DMS114 treated with DMSO at 0.1 percent for 48 hours (cell line): ENCODE measurements at regions not wholly inside any gene's neighbourhood (a gene's known extent, or its start where the extent isn't known, plus 50 kb on each side); places are given as distances from the start of the nearest gene placed in this dataset.

Experiments used
- DNase-seq: peaks from one replicate; lab custom pipeline; 2025; ENCODE audit not compliant: unreplicated experiment; lab: John Stamatoyannopoulos, UW

DNA sequence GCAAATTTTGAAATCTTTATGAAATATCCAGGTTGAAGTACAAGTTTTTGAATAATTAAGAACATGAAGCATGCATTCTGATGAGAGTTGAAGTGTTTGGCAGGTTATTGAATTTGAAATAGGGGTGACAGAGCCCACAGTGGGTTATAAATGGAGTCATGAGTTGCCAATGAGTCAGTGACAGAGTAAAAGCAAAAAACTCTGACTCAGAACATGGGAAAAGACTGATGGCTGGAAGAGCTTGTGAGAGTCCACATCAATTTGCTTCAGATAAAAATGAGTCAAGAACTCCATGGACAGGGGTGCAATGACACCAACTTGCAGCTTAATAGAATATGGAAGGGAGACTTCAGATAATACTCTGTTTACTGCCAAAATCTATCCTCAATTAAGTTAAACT is 105.3 kb downstream of the SLC6A15 start:
- no peak for DNase-seq

DNA sequence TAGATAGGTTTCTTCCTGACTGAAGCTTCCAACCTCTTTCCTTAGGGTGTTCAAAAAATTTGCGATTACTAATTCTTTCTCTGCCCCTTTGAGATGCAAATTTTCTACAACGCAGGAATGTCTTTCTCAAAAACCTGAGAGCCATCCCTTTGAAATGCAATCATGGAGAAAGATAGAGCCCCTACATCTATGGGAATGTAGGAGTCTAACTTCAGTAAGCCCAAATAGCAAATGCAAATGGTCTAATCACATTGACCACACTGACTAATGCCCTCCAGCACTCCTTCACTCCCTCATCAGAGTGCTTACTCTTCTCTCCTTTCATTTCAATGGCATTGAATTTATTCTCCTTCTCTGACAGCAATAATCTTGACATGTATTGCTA is 107.1 kb downstream of the SLC6A15 start:
- DNase-seq, result no peak

- no peak for DNase-seq
Observed at GRCh38 chr12:84804691-84805473, 107.7 kb downstream of the SLC6A15 start.

DNA sequence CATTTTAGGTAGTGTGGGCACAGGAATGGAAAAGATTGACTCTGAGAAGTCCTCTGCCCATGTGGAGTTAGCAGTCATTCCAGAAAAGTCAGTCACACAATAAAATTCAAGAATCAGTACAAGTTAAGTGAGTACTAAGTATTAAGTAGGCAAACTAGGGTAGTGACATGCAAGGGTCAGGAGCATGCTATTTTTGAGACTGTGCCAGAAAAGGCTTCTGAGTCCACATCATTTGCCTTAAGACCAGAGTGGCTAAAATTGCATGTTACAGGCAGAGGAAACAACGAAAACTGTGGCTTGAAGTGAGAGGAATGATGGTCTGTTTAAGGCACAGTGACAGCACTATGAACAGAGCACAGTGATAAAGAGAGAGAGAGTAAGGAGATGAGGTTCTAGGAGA is 108.9 kb downstream of the SLC6A15 start:
- peak; percentile 39 for DNase-seq

DNA sequence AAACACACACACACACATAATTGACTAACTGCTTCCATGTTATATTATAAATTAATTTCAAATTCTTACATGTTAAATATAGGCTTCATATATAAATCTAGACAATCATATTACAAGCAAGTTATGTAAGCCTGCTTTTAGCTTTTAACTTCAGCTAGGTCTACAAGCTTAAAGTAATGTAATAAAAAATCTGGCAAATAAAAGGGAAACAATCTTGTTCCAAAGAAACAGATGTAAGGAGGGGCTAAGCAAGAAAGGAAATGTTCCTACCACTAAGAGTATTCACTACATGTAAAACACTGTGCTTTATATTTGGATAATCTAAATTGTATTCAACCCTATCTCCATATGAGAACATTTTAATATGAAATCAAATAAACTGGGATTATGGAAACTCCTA is 110.4 kb downstream of the SLC6A15 start:
- no peak for DNase-seq

DNA sequence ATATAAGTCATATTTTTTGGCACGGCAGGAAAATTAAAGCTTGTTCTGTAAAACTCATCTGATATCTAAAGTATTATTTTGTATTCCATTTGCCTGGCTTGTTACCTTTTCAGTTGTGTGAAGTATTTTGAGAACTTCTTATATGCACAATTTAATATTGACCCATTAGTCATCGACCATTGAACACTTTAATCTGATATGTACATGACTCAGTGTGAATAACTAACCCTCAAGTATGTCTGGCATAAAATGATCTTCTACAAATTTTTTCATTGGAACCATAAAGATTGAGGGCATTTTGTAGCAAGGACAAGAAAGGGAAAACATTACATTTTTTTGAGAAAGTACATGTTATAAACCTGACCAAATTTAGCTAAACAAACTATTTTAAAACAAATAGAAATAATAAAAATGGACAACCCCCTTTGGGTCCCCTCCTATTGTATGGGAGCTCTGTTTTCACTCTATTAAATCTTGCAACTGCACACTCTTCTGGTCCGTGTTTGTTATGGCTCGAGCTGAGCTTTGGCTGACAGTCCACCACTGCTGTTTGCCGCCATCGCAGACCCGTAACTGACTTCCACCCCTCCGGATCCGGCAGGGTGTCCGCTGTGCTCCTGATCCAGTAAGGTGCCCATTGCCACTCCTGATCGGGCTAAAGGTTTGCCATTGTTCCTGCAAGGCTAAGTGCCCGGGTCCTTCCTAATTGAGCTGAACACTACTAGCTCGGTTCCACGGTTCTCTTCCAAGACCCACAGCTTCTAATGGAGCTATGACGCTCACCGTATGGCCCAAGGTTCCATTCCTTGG is 118.8 kb downstream of the SLC6A15 start:
- DNase-seq, result no peak

DNA sequence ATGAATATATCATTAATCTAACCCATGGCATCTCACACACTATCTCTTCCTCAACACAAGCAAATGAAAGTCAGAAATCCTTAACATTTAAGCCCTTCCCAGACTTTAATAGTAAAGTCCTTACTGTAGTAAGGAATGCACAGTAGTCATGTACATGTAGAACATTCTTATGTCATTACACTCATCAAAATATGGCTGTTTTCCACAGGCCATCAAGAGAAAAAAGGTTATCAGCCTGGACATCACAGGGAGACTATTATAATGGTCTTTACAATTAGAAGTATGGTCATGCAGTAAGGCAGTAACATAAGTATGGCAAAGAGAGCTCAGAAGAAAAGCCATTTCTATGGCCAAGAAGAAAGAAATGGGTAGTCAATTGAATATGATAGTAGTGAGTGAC is 121.2 kb downstream of the SLC6A15 start:
- DNase-seq, result no peak

GRCh38 chr12:84789184-84789583 is 123.4 kb downstream of the SLC6A15 start:
- no peak for DNase-seq

DNA sequence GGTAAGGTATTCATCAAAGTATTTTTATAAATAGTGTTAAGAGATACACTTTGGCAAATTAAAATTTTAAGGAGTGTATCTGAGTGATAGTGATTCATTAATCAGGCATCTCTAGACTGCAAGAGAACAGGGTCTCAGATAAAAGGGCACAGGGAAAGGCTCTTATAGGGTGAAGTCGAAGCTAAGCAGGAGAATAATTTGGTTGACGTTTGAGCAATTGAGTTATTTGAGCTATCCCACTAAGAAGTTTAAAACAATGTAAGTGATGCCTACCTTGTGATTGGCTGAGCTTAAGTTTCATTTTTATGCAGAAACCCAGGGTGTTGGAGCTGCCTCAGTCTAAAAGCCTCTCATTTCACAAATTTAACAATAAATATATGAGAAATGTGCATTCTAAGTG is 125.3 kb downstream of the SLC6A15 start:
- DNase-seq, result no peak

GRCh38 chr12:84786622-84787021 is 126.0 kb downstream of the SLC6A15 start:
- DNase-seq, result no peak

DNA sequence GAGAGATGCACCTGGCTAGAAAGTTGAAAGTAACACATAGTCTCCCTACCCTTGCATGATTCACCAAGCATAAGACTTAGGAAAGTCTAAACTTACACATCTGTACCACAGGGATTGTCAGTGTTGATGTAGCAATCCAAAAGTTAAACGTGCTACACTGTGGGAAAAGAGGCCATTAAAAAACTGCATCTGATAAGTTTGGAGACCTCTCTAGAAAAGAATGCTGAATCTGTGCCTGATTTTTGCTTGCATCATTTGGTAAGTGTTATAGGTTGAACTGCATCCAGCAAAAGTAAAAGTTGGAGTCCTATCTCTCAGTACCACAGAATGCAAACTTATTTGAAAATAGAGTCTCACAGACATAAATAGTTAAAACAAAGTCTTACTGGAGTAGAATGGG is 126.6 kb downstream of the SLC6A15 start:
- no peak for DNase-seq

DNA sequence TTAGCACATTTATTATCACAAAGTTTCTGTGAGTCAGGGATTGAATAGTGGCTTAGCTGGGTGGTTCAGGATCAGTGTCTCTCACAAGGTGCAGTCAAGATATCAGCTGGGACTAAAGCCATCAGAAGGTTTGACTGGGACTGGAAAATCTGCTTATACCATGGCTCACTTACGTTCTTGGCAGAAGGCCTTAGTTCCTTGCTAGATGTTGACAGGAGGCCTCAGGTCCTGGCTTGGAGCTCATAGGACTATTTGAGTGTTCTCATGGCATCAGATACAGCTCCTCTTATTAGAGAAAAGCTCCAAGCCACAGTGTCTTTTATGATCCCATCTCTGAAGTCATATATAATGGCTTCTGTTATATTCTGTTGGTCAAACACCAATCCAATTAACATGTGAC is 127.3 kb downstream of the SLC6A15 start:
- no peak for DNase-seq

GRCh38 chr12:84779169-84779568 is 133.4 kb downstream of the SLC6A15 start:
- DNase-seq, result no peak

DNA sequence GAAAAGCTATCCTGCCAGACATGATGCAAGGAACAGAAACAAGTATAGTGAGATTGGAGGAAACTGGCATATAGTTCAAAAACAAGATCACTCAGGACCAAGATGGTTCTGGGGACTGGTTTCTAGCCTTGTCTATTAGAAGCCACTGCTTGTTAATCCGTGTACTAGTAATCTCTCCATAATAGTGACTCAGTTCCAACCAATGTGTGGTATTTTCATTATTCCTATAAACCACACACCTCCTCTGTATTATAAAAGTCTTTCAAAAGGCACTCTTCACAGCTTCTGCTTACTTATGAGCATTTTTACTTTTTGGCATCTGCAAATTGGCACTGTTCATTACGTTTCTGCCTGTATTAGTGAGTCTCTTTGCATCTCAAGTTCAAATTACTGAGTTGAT is 140.3 kb downstream of the SLC6A15 start:
- no peak for DNase-seq

DNA sequence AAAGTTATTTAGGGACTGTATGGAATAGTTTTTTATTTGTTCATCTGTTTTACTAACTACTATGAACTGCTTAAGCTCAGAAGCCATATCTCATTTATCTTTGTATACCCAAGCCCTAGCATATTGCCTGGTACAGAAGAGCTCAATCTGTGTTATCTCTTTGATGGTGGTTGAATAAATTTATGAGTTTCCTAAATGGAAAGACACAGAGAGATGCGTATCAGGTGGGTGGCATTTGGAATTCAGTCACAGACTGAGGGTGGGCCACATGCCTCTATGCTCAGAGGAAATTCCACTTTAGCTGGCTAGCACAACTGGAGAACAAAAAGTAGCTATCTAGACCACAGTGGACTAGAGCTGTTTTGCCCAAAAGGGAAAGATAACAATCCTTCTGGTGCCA is 145.5 kb downstream of the SLC6A15 start:
- no peak for DNase-seq

DNA sequence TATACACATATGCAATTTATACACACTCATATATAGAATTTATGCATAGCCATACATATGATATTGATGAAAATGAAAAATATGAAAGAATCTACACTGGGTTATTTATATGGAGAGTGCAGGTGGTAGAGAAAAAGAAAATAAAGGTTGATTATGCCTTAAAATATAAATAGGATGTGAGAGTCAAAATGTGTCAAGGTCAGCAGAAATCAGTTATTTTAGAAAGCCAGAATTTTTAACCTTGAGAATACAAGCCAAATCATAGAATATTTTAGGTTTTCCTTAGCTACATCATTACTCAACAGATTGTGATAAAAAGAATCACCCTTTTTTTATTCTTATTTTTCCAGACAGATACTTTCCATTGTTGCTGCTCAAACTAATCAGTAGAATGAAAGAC is 146.2 kb downstream of the SLC6A15 start:
- no peak for DNase-seq

GRCh38 chr12:84764001-84764400 is 148.6 kb downstream of the SLC6A15 start:
- no peak for DNase-seq

DNA sequence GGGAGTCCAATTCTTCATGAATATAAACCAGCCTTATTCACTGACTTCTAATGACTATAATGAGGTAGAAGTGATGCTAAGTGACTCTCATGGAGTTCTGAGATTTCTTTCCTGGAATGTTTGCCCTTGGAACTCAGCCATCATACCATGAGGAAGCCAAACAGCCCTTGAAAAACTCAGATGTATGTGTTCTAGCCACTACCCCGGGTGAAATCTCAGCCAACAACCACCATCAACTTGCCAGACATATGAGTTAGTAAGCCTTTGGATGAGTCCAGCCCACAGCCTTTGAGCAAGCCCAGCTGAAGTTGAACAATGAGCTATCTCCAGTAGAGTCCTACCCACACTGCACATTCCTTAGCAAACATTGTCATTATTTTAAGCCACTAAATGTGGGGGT is 149.5 kb downstream of the SLC6A15 start:
- DNase-seq, result no peak

DNA sequence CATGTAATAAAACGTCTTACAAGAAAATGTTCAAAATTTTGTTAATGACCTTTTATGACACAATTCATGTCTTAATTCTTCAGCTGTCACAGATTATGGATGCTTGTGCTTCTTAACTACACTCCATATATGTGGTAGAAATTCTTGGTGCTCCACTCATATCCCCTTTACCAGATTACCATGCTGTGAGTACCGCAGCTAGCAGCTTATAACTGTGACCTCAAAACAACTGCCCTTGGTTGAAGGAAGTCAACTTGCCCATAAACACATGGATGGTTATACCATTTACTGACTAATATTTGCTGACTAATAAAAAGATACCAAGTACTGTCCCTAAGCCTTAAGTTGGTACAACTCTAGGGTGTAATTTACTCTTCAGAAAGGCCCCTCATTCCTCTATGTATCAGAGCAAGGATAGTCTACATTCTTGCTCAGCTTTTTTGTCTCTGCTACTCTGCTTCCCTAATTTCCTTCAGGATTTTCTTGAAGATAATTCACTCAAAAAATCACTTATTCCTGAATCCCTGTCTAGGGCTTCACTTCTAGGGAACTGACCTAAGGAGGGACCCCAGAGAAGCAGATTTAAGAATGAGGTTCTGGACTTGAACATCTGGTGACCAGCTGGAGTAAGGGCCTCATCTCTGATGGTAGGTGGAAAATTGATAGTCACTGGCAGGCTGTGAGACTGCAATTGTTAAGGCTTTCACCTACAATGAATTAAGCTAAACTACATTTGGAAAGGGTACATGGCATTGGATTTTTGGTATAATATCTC is 152.3 kb downstream of the SLC6A15 start:
- DNase-seq, result no peak

DNA sequence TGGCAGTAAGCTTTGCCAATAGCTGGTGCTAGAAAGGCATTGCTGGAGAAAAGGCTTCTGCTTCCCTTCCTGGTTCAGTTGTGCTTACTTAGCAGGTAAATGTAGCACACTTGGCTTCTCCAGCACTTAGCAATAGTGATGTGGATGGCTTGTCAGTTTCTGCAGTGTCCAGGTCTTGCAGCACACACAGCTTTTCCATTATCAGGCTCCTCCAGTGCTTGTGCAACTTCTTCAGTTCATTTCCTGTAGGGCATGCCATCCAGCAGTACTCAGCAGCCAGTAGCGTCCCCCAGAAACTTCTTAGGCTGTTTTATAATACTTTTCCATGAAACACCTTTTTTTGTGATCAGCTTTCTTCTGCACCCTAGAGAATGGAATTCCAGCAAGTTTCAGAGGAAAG is 154.6 kb downstream of the SLC6A15 start:
- DNase-seq, result no peak

DNA sequence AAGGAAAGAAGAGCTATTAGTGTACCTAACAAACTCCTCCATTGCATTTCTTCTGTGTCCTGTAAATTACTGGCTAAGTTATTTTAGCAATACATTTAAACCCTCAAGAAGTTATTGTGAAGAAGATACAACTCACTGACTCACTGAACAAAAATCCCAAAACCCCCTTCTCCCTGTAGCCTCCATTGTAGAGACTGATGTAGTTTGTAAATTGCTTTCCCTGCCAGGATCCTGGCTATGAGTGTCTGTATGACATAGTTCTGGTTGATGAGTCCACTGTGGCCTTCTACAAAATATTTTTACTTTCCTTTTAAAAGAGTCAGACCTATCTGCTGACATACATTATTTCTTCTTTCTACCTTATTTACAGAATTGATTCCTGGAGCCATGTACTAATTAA is 155.6 kb downstream of the SLC6A15 start:
- no peak for DNase-seq

DNA sequence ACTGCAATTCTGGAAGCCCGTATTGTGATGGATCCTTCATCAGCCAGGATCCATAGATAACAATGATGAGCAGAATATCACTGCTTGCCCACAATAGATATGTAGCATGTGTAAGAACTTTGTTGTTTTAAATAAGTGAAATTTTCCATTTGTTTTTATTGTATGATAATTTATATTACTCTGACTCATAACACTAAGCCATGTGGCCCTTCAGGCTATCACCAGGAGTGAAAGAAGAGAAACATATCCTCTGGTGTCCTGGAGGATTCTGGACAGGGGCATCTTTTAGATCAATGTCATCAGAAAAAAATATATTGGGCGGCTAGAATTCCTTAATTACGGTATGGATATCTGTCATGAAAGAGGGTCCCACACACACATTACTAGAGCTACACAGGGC is 167.5 kb downstream of the SLC6A15 start:
- DNase-seq, result no peak
